Fibroblast of lung (primary cell): ENCODE measurements at regions not wholly inside any gene's neighbourhood (a gene's known extent, or its start where the extent isn't known, plus 50 kb on each side); places are given as distances from the start of the nearest gene placed in this dataset.

Source experiments
- DNase-seq, 2 donors: peaks; one replicate each; pipeline versions ENCODE4 v3.0.0 to v3.0.0-alpha.2; 2010; ENCODE audit warnings: low read depth in 2 of 2
- H2AFZ ChIP-seq: 2 replicates; pipeline ENCODE4 v1.5.1; 2012; ENCODE audit warnings: low read length, control low read depth, inconsistent platforms
- H3K27ac ChIP-seq: 2 replicates; pipeline ENCODE4 v1.5.1; 2011; ENCODE audit warnings: low read length, control low read depth; ENCODE audit not compliant: insufficient read depth
- H3K27me3 ChIP-seq: 2 replicates; pipeline ENCODE4 v1.5.1; 2011; ENCODE audit warnings: mild to moderate bottlenecking, low read length; ENCODE audit not compliant: control insufficient read depth, insufficient read depth
- H3K36me3 ChIP-seq: 2 replicates; pipeline ENCODE4 v1.5.1; 2011; ENCODE audit warnings: low read length; ENCODE audit not compliant: control insufficient read depth, insufficient read depth
- H3K4me1 ChIP-seq: 2 replicates; pipeline ENCODE4 v1.5.1; 2011; ENCODE audit warnings: low read length; ENCODE audit not compliant: control insufficient read depth, insufficient read depth; ENCODE audit errors: extremely low read depth
- H3K4me2 ChIP-seq: 2 replicates; pipeline ENCODE4 v1.5.1; 2011; ENCODE audit warnings: low read length, control low read depth; ENCODE audit not compliant: insufficient read depth; ENCODE audit errors: extremely low read depth
- H3K4me3 ChIP-seq, 4 experiments: fragments of 200-600 bp in 1 of 4; sonication (generic) in 1 of 4; replicated peaks in 1 of 4; 2 replicates each; pipeline ENCODE4 v1.5.1; 2011 to 2016; ENCODE audit warnings: low read length in 4 of 4, low read depth in 3 of 4, mild to moderate bottlenecking in 3 of 4, control low read depth in 2 of 4, inconsistent platforms in 1 of 4, mixed read lengths in 1 of 4; ENCODE audit not compliant: insufficient read depth in 1 of 4; ENCODE audit errors: control extremely low read depth in 1 of 4
- H3K79me2 ChIP-seq: 2 replicates; pipeline ENCODE4 v1.5.1; 2012; ENCODE audit warnings: mild to moderate bottlenecking, low read length, inconsistent platforms; ENCODE audit not compliant: control insufficient read depth, insufficient read depth
- H3K9ac ChIP-seq: 2 replicates; pipeline ENCODE4 v1.5.1; 2011; ENCODE audit warnings: mild to moderate bottlenecking, low read length, control low read depth; ENCODE audit not compliant: insufficient read depth
- H3K9me3 ChIP-seq: 2 replicates; pipeline ENCODE4 v1.5.1; 2012; ENCODE audit warnings: low read depth, low read length; ENCODE audit not compliant: control insufficient read depth, insufficient read depth
- H4K20me1 ChIP-seq: 2 replicates; pipeline ENCODE4 v1.5.1; 2011; ENCODE audit warnings: low read length; ENCODE audit not compliant: control insufficient read depth, insufficient read depth; ENCODE audit errors: extremely low read depth
- CTCF ChIP-seq, 2 donors: IDR thresholded peaks in 1 of 2; conservative IDR thresholded peaks in 1 of 2; 1 replicate in 1 of 2; 2 replicates in 1 of 2; pipeline ENCODE4 v1.5.1; 2011 to 2012; ENCODE audit warnings: low read length in 2 of 2, control low read depth in 1 of 2, inconsistent platforms in 1 of 2, low read depth in 1 of 2, mild to moderate bottlenecking in 1 of 2
- EZH2 ChIP-seq: IDR thresholded peaks from 2 replicates; pipeline ENCODE4 v1.5.1; 2012; ENCODE audit warnings: low read length, control low read depth, mild to moderate bottlenecking; ENCODE audit errors: missing control alignments

- Histone ChIP-seq H3K4me1 (no peaks in the 10 kb centered on the region), H3K79me2 (no peaks in the 10 kb centered on the region), H2AFZ (no peak overlapping the region), H4K20me1 (no peaks in the 10 kb centered on the region), H3K27ac (no peak overlapping the region), H3K4me2 (no peak overlapping the region), H3K9ac (no peak overlapping the region), H3K36me3 (no peaks in the 10 kb centered on the region), H3K9me3 (no peaks in the 10 kb centered on the region), H3K4me3 (no peak overlapping the region), H3K27me3 (no peaks in the 10 kb centered on the region)
- no peak for DNase-seq
- TF ChIP-seq CTCF (conservative IDR thresholded peaks at IDR 0.05 in 1 of 2, IDR thresholded peaks at IDR 0.05 in 1 of 2; ENCODE audit: low read depth in 1 of 2, low read length in 2 of 2) (no peak), EZH2 (no peak)
Measured at GRCh38 chr11:109308551-109308950, 113.4 kb upstream of the C11orf87 start.

GRCh38 chr11:109309153-109309552, 112.8 kb upstream of the C11orf87 start:
- Histone ChIP-seq H3K27ac (no peak overlapping the region), H3K4me2 (no peak overlapping the region), H3K27me3 (no peaks in the 10 kb centered on the region), H3K4me1 (no peaks in the 10 kb centered on the region), H3K36me3 (no peaks in the 10 kb centered on the region), H3K9ac (no peak overlapping the region), H4K20me1 (no peaks in the 10 kb centered on the region), H3K79me2 (no peaks in the 10 kb centered on the region), H3K4me3 (no peak overlapping the region), H3K9me3 (no peaks in the 10 kb centered on the region), H2AFZ (no peak overlapping the region)
- DNase-seq, result peak in 1 of 2 donors; percentile 73
- TF ChIP-seq CTCF (conservative IDR thresholded peaks at IDR 0.05 in 1 of 2, IDR thresholded peaks at IDR 0.05 in 1 of 2; ENCODE audit: low read depth in 1 of 2, low read length in 2 of 2), result no peak
- TF ChIP-seq EZH2, result no peak

GRCh38 chr11:109317726-109318125, 104.3 kb upstream of the C11orf87 start:
- Histone ChIP-seq H3K4me1 (no peaks in the 10 kb centered on the region), H3K79me2 (no peaks in the 10 kb centered on the region), H2AFZ (no peak overlapping the region), H3K36me3 (no peaks in the 10 kb centered on the region), H3K27ac (no peak overlapping the region), H3K4me2 (no peak overlapping the region), H4K20me1 (no peaks in the 10 kb centered on the region), H3K4me3 (no peak overlapping the region), H3K9me3 (no peaks in the 10 kb centered on the region), H3K9ac (no peak overlapping the region), H3K27me3 (no peaks in the 10 kb centered on the region)
- no peak for DNase-seq
- TF ChIP-seq EZH2 (no peak), CTCF (conservative IDR thresholded peaks at IDR 0.05 in 1 of 2, IDR thresholded peaks at IDR 0.05 in 1 of 2; ENCODE audit: low read depth in 1 of 2, low read length in 2 of 2) (no peak)
